ENCODE measurements at regions not wholly inside any gene's neighbourhood (a gene's known extent, or its start where the extent isn't known, plus 50 kb on each side); places are given as distances from the start of the nearest gene placed in this dataset.

GRCh38 chr3:96750094-96750767, 64.2 kb upstream of the EPHA6 start:
- Histone ChIP-seq H3K4me3 (no peak overlapping the region), H3K36me3 (replicated peaks in 1 of 2; ENCODE audit: insufficient read depth in 1 of 2, low read depth in 2 of 2) (no peaks in the 10 kb centered on the region), H3K27ac (no peak overlapping the region), H3K9me3 (no peaks in the 10 kb centered on the region), H3K4me1 (no peaks in the 10 kb centered on the region), H3K27me3 (no peaks in the 10 kb centered on the region)
- ATAC-seq (no peak), DNase-seq (no peak)
- intact Hi-C loops (cut with DNase I), result no loop called here
- WGBS, 2 donors, result 82 to 90% methylated on average over 2 of the region's 2 CpGs
- TF ChIP-seq POLR2A (IDR thresholded peaks at IDR 0.05) (no peak), CTCF (IDR thresholded peaks at IDR 0.05) (no peak)

- WGBS, 2 donors, result 72 to 74% methylated on average over 13 of the region's 13 CpGs
- H3K36me3 ChIP-seq (replicated peaks in 1 of 2; ENCODE audit: insufficient read depth in 1 of 2, low read depth in 2 of 2), result no peaks in the 10 kb centered on the region
- ATAC-seq (no peak), DNase-seq (no peak)
- H3K4me1 ChIP-seq, result no peaks in the 10 kb centered on the region
- TF ChIP-seq CTCF (IDR thresholded peaks at IDR 0.05) (no peak), POLR2A (IDR thresholded peaks at IDR 0.05) (no peak)
- intact Hi-C loops (cut with DNase I), result no loop called here
- no peak overlapping the region for H3K27ac ChIP-seq
- no peak overlapping the region for H3K4me3 ChIP-seq
- no peaks in the 10 kb centered on the region for H3K27me3 ChIP-seq
- H3K9me3 ChIP-seq, result no peaks in the 10 kb centered on the region
These were observed 61.3 kb upstream of the EPHA6 start for GRCh38 chr3:96753124-96753523.

- intact Hi-C loops (cut with DNase I), result no loop called here
- H3K9me3 ChIP-seq, result no peaks in the 10 kb centered on the region
- no peak overlapping the region for H3K27ac ChIP-seq
- WGBS, 2 donors, result 67 to 79% methylated on average over 4 to 5 of the region's 5 CpGs
- H3K27me3 ChIP-seq, result no peaks in the 10 kb centered on the region
- no peaks in the 10 kb centered on the region for H3K36me3 ChIP-seq (replicated peaks in 1 of 2; ENCODE audit: insufficient read depth in 1 of 2, low read depth in 2 of 2)
- TF ChIP-seq CTCF (IDR thresholded peaks at IDR 0.05) (no peak), POLR2A (IDR thresholded peaks at IDR 0.05) (no peak)
- no peak overlapping the region for H3K4me3 ChIP-seq
- ATAC-seq, result no peak
- no peak for DNase-seq
- H3K4me1 ChIP-seq, result no peaks in the 10 kb centered on the region
These were observed 60.3 kb upstream of the EPHA6 start for GRCh38 chr3:96754128-96754527.

GRCh38 chr3:96755519-96755918, 58.9 kb upstream of the EPHA6 start:
- WGBS, 2 donors, result 69 to 79% methylated on average over 4 of the region's 4 CpGs
- H3K36me3 ChIP-seq (replicated peaks in 1 of 2; ENCODE audit: insufficient read depth in 1 of 2, low read depth in 2 of 2), result no peaks in the 10 kb centered on the region
- TF ChIP-seq POLR2A (IDR thresholded peaks at IDR 0.05), result no peak
- no peak for TF ChIP-seq CTCF (IDR thresholded peaks at IDR 0.05)
- intact Hi-C loops (cut with DNase I), result no loop called here
- DNase-seq (no peak), ATAC-seq (no peak)
- no peak overlapping the region for H3K27ac ChIP-seq
- H3K9me3 ChIP-seq, result no peaks in the 10 kb centered on the region
- no peaks in the 10 kb centered on the region for H3K4me1 ChIP-seq
- H3K4me3 ChIP-seq, result no peak overlapping the region
- no peaks in the 10 kb centered on the region for H3K27me3 ChIP-seq

GRCh38 chr3:96756516-96756915, 57.9 kb upstream of the EPHA6 start:
- DNase-seq (no peak), ATAC-seq (no peak)
- Histone ChIP-seq H3K9me3 (no peaks in the 10 kb centered on the region), H3K36me3 (replicated peaks in 1 of 2; ENCODE audit: insufficient read depth in 1 of 2, low read depth in 2 of 2) (no peaks in the 10 kb centered on the region), H3K4me1 (no peaks in the 10 kb centered on the region), H3K27ac (no peak overlapping the region), H3K27me3 (no peaks in the 10 kb centered on the region), H3K4me3 (no peak overlapping the region)
- intact Hi-C loops (cut with DNase I), result no loop called here
- 23 to 34% methylated on average over 1 of the region's 1 CpG for WGBS, 2 donors
- TF ChIP-seq CTCF (IDR thresholded peaks at IDR 0.05) (no peak), POLR2A (IDR thresholded peaks at IDR 0.05) (no peak)

All from body of pancreas (tissue), 4 donors.